DMS114 treated with DMSO at 0.1 percent for 48 hours (cell line): ENCODE measurements at regions not wholly inside any gene's neighbourhood (a gene's known extent, or its start where the extent isn't known, plus 50 kb on each side); places are given as distances from the start of the nearest gene placed in this dataset.
"Not testable (repeated sequence)": the region's sequence is repeated elsewhere in the genome, so short reads cannot be mapped to it uniquely, and the experiment has no call there.

Experiments used
- DNase-seq: peaks from one replicate; lab custom pipeline; 2025; ENCODE audit not compliant: unreplicated experiment; lab: John Stamatoyannopoulos, UW

DNA sequence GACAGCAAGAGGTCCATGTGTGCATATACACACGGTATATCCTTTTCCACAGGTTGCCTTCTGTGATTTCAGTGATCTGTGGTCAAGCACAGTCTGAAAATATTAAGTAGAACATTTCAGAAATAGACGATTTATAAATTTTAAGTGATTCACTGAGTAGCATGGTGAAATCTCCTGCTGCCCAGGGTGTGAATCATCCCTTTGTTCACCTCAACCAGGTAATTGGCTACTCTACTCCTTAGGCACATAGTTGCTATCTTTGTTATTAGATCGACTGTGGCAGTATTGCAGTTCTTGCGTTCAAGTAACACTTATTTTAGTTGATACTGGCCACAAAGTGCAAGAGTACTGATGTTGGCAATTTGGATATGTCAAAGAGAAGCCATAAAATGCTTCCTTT, 1421.7 kb downstream of the GRIK2 start:
- DNase-seq, result no peak

DNA sequence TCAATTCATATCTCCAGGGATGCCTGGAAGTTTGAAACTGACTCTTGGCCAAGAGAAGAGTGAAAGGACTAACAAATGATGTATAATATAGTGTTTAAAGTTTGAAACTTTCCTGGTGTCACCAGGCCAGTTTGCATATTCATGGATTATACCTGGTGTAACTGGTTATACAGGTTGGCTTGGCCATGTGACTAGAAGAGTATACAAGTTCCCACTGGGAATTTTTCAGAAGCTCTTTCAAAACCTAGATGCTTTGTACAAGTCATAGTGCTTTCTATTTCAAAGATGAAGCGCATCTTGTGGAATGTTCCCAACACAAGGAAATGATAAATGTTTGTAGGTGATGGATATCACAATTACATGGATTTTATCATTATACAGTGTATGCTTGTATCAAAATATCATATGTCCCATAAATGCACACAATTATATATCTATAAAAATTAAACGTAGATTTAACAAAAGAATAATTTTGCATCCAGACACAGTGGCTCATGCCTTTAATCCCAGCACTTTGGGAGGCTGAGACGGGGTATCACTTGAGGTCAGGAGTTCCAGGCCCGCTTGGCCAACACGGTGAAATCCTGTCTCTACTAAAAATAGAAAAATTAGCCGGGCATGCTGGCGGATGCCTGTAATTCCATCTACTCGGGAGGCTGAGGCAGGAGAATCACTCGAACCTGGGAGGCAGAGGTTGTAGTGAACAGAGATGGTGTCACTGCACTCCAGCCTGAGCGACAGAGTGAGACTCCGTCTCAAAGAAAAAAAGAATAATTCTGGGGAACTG, 1420.2 kb downstream of the GRIK2 start:
- DNase-seq, result no peak

DNA sequence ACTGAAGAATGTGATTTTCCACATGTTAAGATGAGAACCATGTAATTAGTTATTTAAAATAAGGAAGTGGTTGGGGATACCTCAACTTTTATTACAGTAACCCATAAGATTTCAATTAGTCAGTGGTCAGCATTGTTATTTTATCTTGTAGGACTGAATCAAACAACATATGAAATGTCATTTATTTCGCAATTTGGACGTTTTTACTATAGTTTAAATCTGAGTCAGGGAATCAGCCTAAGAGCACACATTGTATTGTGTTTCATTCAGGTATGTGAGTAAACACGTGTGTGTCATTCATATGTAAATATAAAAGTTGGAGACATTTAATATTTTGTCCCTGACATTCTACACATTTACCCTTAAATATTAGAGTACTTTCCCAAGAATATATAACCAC, 1418.7 kb downstream of the GRIK2 start:
- DNase-seq, result no peak

DNA sequence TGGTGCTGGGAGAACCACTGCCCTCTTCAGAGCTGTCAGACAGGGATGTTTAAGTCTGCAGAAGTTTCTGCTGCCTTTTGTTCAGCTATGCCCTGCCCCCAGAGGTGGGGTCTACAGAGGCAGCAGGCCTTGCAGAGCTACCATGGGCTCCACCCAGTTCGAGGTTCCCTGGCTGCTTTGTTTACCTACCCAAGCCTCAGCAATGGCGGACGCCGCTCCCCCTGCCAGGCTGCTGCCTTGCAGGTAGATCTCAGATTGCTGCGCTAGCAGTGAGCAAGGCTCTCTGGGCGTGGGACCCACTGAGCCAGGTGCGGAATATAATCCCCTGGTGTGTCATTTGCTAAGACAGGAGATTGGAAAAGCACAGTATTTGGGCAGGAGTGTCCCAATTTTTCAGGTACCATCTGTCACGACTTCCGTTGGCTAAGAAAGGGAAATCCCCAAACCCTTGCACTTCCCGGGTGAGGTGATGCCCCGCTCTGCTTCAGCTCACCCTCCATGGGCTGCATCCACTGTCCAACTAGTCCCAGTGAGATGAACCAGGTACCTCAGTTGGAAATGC, 1415.5 kb downstream of the GRIK2 start:
- not testable (repeated sequence) for DNase-seq

DNA sequence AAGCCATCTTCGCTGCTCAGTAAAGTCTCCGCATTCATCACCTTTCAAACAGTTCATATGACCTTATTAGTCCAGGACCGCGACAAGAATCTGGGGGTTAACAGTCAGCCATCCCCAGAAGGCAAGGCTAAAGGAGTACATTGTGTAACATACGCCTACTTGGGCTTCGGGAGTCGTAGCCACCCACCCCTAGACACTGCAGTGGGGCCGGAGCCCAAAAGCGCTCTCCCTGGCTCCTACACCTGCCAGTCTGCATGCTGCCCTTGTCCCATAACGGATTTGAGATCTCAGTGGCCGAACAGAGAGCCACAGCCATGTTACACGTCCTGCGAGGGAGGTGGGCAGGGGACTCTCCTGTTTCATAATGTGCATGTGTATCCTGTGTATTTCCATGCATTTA, 1405.5 kb downstream of the GRIK2 start:
- DNase-seq, result no peak

GRCh38 chr6:102798636-102799035, 1405.1 kb downstream of the GRIK2 start:
- DNase-seq, result no peak

DNA sequence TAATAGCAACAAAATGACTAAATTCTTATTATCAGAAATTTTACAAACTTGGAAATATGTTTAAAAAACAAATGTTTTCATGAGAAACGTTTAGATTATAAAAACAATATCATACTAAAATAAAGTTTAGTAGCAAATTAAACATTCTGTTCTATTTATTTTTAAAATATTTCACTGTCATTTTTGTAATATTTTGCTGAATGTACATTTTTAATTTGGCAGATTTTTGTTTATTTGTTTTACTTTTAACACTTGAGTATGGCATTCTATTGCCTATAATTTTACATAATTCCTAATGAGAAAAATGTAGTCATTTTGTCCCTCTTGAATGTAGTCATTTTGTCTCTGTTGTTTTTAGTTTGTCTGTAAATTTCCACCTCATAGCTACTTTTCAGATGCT, 1400.2 kb downstream of the GRIK2 start:
- DNase-seq, result no peak

GRCh38 chr6:102774326-102774725, 1380.8 kb downstream of the GRIK2 start:
- DNase-seq, result no peak

DNA sequence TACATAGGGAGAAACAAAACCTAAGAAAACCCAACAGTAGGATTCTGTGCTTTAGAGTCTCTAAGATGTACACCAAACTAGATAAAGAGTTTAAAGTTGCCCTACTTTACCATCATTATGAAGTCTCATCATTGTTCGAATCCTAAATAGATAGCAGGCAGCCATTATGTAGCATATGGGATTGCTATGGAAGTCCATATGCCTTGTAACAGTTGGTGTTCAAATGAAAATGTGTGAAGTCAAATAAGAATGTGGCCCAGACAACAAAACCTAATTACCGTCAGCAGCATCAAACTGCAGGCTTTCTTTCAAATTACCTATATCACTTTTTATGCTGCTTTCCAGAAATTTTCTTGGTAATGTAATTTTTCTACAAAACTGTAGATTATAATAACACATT, 1380.1 kb downstream of the GRIK2 start:
- DNase-seq, result no peak

- no peak for DNase-seq
These were observed 1373.5 kb downstream of the GRIK2 start for GRCh38 chr6:102766963-102767362.

GRCh38 chr6:102764317-102764716, 1370.8 kb downstream of the GRIK2 start:
- DNase-seq, result no peak

DNA sequence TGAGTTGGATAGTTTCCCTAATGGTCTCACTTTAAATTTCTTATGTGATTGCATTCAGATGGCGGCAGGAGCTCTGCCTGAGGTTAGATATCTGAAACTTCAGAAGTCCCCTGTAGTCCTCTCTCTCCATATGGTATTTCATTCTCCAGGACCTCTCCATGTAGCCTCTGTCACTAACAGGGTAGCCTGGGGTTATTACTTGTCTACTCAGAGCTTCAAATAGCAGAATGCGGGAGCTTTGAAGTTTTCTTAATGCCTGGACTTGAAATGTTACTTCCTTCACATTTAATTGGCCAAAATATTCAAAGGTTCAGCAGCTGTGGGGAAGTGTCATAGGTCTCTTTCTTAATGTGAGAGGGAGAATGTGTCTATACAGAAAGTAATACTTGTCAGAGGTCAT, 1370.4 kb downstream of the GRIK2 start:
- no peak for DNase-seq

DNA sequence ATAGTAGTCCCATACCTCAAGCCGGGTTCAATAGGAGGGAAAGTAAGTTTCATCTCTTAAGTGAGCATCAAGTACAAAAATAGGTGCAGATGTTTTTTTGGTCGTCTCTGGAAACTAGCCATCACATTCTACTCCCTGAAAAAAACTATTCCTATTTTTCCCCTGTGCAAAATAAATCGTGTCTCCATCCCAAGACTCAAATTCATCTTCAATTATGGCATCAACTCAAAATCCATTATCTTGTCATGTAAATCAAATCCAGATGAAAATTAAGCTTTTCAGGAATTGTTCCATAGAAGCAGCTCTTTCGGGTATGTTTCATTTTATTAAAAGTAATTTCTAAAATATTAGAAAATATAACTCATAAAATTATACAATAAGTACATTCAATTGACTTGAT, 1368.4 kb downstream of the GRIK2 start:
- DNase-seq, result no peak

DNA sequence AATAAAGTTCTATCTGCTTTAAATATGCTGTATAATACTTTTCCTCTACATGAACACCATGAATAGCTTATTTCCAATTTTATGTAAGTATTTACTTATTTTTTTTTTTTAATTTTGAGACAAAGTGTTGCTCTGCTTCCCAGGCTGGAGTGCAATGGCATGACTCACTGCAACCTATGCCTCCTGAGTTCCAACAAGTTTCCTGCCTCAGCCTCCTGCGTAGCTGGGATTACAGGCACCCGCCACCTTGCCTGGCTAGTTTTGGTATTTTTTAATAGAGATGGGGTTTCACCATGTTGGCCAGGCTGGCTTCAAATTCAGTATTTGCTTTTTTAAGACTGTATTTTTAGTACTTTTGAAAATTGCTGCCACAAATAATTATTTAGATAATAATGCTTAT, 1365.9 kb downstream of the GRIK2 start:
- no peak for DNase-seq

DNA sequence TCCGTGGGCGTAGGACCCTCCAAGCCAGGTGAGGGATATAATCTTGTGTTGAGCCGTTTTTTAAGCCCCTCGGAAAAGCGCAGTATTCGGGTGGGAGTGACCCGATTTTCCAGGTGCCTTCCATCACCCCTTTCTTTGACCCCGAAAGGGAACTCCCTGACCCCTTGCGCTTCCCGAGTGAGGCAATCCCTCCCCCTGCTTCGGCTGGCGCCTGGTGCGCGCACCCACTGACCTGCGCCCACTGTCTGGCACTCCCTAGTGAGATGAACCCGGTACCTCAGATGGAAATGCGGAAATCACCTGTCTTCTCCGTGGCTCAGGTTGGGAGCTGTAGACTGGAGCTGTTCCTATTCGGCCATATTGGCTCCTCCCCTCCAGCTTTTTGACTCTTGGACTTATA, 1365.0 kb downstream of the GRIK2 start:
- not testable (repeated sequence) for DNase-seq

DNA sequence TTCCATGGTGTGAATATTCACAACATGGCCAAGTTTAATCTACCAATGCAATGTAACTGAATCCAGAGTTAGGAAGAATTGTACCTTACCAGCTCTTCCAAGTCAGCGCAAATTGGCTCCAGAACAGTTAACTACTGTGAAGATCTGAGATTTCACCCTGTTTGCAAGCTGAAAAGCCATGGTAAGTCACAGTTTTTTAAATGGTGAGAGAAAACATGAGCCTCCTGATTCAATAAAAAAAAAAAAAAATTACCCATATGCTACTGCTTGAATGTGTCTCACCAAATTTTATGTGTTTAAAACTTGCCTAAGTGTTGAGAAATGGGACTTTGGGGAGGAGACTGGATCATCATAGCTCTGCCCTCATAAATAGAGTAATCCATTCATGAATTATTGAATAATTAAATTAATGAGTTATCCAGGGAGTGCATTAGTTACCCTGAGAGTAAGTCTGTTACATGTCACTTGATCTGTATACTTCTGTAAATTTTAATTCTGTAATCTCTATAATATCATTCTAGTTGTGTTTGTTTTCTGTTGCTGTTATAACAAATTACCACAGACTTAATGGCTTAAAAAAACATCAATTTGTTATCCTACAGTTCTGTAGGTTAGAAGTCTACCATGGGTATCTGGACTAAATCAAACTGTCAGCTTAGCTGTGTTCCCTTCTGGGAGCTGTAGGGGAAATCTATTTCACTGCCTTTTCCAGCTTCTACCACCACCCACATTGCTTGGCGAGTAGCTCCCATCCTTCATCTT, 1355.9 kb downstream of the GRIK2 start:
- DNase-seq, result no peak

GRCh38 chr6:102746941-102747340, 1353.4 kb downstream of the GRIK2 start:
- DNase-seq, result no peak

- no peak for DNase-seq
These were observed 1349.3 kb downstream of the GRIK2 start for GRCh38 chr6:102742754-102743356.

GRCh38 chr6:102742028-102742427, 1348.5 kb downstream of the GRIK2 start:
- DNase-seq, result no peak

DNA sequence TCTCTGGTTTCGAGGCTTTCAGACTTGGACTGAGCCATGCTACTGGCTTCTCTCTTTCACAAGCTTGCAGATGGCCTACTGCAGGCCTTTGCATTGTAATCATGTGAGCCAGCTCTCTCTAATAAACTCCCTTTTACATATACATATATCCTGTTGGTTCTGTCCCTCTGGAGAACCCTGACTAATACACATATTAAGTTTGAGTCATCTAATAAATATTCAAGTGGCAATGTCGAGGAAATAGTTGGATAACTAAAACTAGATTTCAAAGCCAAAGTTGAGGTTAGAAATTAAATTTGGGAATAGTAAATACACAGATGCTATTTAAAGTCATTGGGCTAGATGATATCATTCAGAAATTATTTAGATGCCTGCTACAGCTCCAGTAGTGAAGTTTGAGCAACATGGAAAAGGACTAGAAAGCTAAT, 1343.4 kb downstream of the GRIK2 start:
- no peak for DNase-seq

DNA sequence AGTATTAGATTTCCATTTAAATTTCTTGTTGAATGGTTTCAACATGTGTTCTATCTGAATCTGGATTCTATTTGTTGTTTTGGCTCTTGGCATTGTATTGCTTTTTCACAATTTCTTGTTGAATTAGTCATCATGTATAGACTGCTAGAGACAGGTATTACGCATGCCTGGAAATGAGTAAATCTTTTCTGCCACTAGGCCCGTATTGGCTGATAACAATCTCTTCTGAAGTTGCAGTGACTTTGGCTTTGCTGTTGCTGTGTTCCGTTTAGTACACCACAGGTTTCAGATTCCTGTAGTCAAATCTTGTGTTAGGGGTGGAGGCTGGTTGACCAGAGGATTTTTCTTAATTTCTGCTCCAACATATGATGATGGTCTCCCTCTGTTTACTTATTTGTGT, 1339.4 kb downstream of the GRIK2 start:
- DNase-seq, result no peak

DNA sequence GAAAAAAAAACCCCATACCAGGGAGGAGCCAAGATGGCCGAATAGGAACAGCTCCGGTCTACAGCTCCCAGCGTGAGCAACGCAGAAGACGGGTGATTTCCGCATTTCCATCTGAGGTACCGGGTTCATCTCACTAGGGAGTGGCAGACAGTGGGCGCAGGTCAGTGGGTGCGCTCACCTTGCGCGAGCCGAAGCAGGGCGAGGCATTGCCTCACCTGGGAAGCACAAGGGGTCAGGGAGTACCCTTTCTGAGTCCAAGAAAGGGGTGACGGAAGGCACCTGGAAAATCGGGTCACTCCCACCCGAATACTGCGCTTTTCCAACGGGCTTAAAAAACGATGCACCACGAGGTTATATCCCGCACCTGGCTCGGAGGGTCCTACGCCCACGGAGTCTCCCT, 1328.6 kb downstream of the GRIK2 start:
- DNase-seq, result not testable (repeated sequence)
